WTC11 (cell line): ENCODE measurements at regions not wholly inside any gene's neighbourhood (a gene's known extent, or its start where the extent isn't known, plus 50 kb on each side); places are given as distances from the start of the nearest gene placed in this dataset.

ENCODE experiments used
- ATAC-seq: fragments of 200-7000 bp; cut with Tn5 transposase; 2 replicates; pipeline ENCODE4 v1.10.0; 2021; ENCODE audit warnings: mild to moderate bottlenecking, moderate library complexity
- CTCF ChIA-PET: fragments of 300-600 bp; sonication (Branson Sonifier 250); formaldehyde crosslinking; loops from one replicate; lab custom pipeline; 2021; ENCODE audit warnings: antibody characterized with exemption; lab: Charles Lee
- POLR2A ChIA-PET: fragments of 350-600 bp; sonication (Branson Sonifier 250); formaldehyde crosslinking; loops from one replicate; lab custom pipeline; 2021; ENCODE audit warnings: antibody characterized with exemption; lab: Charles Lee
- DNase-seq: peaks from one replicate; pipeline ENCODE4 v3.0.0; 2021; ENCODE audit warnings: low spot score
- H3K27ac Mint-ChIP-seq: 2 replicates; pipeline ENCODE4 v1.8.0; 2021; ENCODE audit warnings: mixed read lengths
- H3K27me3 Mint-ChIP-seq: 2 replicates; pipeline ENCODE4 v1.8.0; 2021; ENCODE audit warnings: low read depth, mild to moderate bottlenecking, moderate library complexity, mixed read lengths
- H3K36me3 Mint-ChIP-seq: 2 replicates; pipeline ENCODE4 v1.8.0; 2021; ENCODE audit warnings: mixed read lengths
- H3K4me1 Mint-ChIP-seq: 2 replicates; pipeline ENCODE4 v1.8.0; 2022; ENCODE audit warnings: mixed read lengths
- H3K4me3 Mint-ChIP-seq: 2 replicates; pipeline ENCODE4 v1.8.0; 2021; ENCODE audit warnings: mild to moderate bottlenecking, moderate library complexity, mixed read lengths
- H3K9me3 Mint-ChIP-seq: 2 replicates; pipeline ENCODE4 v1.8.0; 2021; ENCODE audit warnings: mixed read lengths
- ERG ChIP-seq: fragments of 250-450 bp; sonication (Bioruptor Pico); IDR thresholded peaks from 2 replicates; pipeline ENCODE4 v1.8.0; 2021; ENCODE audit warnings: mild to moderate bottlenecking
- ESRRA ChIP-seq: sonication (generic); formaldehyde crosslinking; IDR thresholded peaks from 2 replicates; pipeline ENCODE4 v1.8.1; 2022; ENCODE audit warnings: mild to moderate bottlenecking, missing genetic modification reagents, borderline replicate concordance
- FOXJ3 ChIP-seq: sonication (generic); formaldehyde crosslinking; IDR thresholded peaks from 2 replicates; pipeline ENCODE4 v1.9.0; 2021; ENCODE audit warnings: missing genetic modification reagents, mild to moderate bottlenecking, borderline replicate concordance
- GABPB1 ChIP-seq: sonication (generic); formaldehyde crosslinking; IDR thresholded peaks from 2 replicates; pipeline ENCODE4 v1.8.1; 2023; ENCODE audit warnings: mild to moderate bottlenecking, missing genetic modification reagents
- HMGA2 ChIP-seq: fragments of 250-450 bp; sonication (Bioruptor Pico); IDR thresholded peaks from 2 replicates; pipeline ENCODE4 v1.4.0; 2021; ENCODE audit warnings: mild to moderate bottlenecking, moderate library complexity
- NFE2L1 ChIP-seq: sonication (generic); formaldehyde crosslinking; IDR thresholded peaks from 2 replicates; pipeline ENCODE4 v1.8.1; 2023; ENCODE audit warnings: missing genetic modification reagents
- RORB ChIP-seq: fragments of 250-450 bp; sonication (Bioruptor Pico); IDR thresholded peaks from 2 replicates; pipeline ENCODE4 v1.9.0; 2021; ENCODE audit warnings: mild to moderate bottlenecking
- TCF7 ChIP-seq: sonication (generic); formaldehyde crosslinking; IDR thresholded peaks from 2 replicates; pipeline ENCODE4 v1.8.0; 2022; ENCODE audit warnings: mild to moderate bottlenecking, low read depth, missing genetic modification reagents, moderate library complexity
- TEAD4 ChIP-seq: sonication (generic); formaldehyde crosslinking; IDR thresholded peaks from 2 replicates; pipeline ENCODE4 v1.8.0; 2022; ENCODE audit warnings: mild to moderate bottlenecking, missing genetic modification reagents
- TP53 ChIP-seq: sonication (generic); formaldehyde crosslinking; IDR thresholded peaks from 2 replicates; pipeline ENCODE4 v1.8.1; 2023; ENCODE audit warnings: mild to moderate bottlenecking, missing genetic modification reagents
- ZBTB21 ChIP-seq: sonication (generic); formaldehyde crosslinking; IDR thresholded peaks from 2 replicates; pipeline ENCODE4 v1.8.1; 2023; ENCODE audit warnings: mild to moderate bottlenecking, missing genetic modification reagents, borderline replicate concordance
- ZNF232 ChIP-seq: sonication (generic); formaldehyde crosslinking; IDR thresholded peaks from 2 replicates; pipeline ENCODE4 v1.8.0; 2022; ENCODE audit warnings: mild to moderate bottlenecking, missing genetic modification reagents
- ZNF281 ChIP-seq: sonication (generic); formaldehyde crosslinking; IDR thresholded peaks from 2 replicates; pipeline ENCODE4 v1.8.0; 2023; ENCODE audit warnings: mild to moderate bottlenecking, missing genetic modification reagents
- ZNF423 ChIP-seq: fragments of 250-450 bp; sonication (Bioruptor Pico); IDR thresholded peaks from 2 replicates; pipeline ENCODE4 v2.1.2; 2022; ENCODE audit warnings: mild to moderate bottlenecking, moderate library complexity
- ZNF425 ChIP-seq: fragments of 250-450 bp; sonication (Bioruptor Pico); conservative IDR thresholded peaks from 2 replicates; pipeline ENCODE4 v1.9.0; 2021; ENCODE audit warnings: mild to moderate bottlenecking
- TF ChIP-seq, protein P1 (sequence below): sonication (generic); formaldehyde crosslinking; IDR thresholded peaks from 2 replicates; pipeline ENCODE4 v1.8.0; 2023; ENCODE audit warnings: missing genetic modification reagents
- TF ChIP-seq, protein P2 (sequence below): sonication (generic); formaldehyde crosslinking; IDR thresholded peaks from 2 replicates; pipeline ENCODE4 v1.8.1; 2022; ENCODE audit warnings: mild to moderate bottlenecking, moderate library complexity, missing genetic modification reagents
- TF ChIP-seq, protein P3 (sequence below): sonication (generic); formaldehyde crosslinking; IDR thresholded peaks from 2 replicates; pipeline ENCODE4 v1.8.1; 2022; ENCODE audit warnings: mild to moderate bottlenecking, missing genetic modification reagents, moderate library complexity, borderline replicate concordance
- TF ChIP-seq, protein P4 (sequence below): sonication (generic); formaldehyde crosslinking; IDR thresholded peaks from 2 replicates; pipeline ENCODE4 v1.8.1; 2023; ENCODE audit warnings: mild to moderate bottlenecking, missing genetic modification reagents
- TF ChIP-seq, protein P5 (sequence below): fragments of 250-450 bp; sonication (Bioruptor Pico); IDR thresholded peaks from 2 replicates; pipeline ENCODE4 v1.9.0; 2021; ENCODE audit warnings: mild to moderate bottlenecking
- TF ChIP-seq, protein P6 (sequence below): sonication (generic); formaldehyde crosslinking; IDR thresholded peaks from 2 replicates; pipeline ENCODE4 v1.8.0; 2022; ENCODE audit warnings: mild to moderate bottlenecking, missing genetic modification reagents

GRCh38 chr12:90896164-90896563 is 58.8 kb downstream of the CCER1 start:
- ATAC-seq (no peak), DNase-seq (no peak)
- no peaks in the 10 kb centered on the region for H3K4me1 Mint-ChIP-seq
- H3K27me3 Mint-ChIP-seq: no peaks in the 10 kb centered on the region
- no peak overlapping the region for H3K4me3 Mint-ChIP-seq
- H3K27ac Mint-ChIP-seq: no peak overlapping the region
- no peaks in the 10 kb centered on the region for H3K9me3 Mint-ChIP-seq
- ChIA-PET CTCF (no interaction called here), POLR2A (no interaction called here)
- no peaks in the 10 kb centered on the region for H3K36me3 Mint-ChIP-seq
- TF ChIP-seq, protein P1, sequence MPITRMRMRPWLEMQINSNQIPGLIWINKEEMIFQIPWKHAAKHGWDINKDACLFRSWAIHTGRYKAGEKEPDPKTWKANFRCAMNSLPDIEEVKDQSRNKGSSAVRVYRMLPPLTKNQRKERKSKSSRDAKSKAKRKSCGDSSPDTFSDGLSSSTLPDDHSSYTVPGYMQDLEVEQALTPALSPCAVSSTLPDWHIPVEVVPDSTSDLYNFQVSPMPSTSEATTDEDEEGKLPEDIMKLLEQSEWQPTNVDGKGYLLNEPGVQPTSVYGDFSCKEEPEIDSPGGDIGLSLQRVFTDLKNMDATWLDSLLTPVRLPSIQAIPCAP: no peak
- TF ChIP-seq ZNF423 (no peak), ZBTB21 (no peak), ZNF232 (CRISPR knock-in tag) (no peak), ZNF281 (CRISPR knock-in tag) (no peak), ERG (CRISPR knock-in tag) (no peak), TEAD4 (CRISPR knock-in tag) (no peak), ZNF425 (CRISPR knock-in tag) (no peak), GABPB1 (no peak), FOXJ3 (CRISPR knock-in tag) (no peak), NFE2L1 (CRISPR knock-in tag) (no peak), ESRRA (CRISPR knock-in tag) (no peak)
- TF ChIP-seq, protein P2, sequence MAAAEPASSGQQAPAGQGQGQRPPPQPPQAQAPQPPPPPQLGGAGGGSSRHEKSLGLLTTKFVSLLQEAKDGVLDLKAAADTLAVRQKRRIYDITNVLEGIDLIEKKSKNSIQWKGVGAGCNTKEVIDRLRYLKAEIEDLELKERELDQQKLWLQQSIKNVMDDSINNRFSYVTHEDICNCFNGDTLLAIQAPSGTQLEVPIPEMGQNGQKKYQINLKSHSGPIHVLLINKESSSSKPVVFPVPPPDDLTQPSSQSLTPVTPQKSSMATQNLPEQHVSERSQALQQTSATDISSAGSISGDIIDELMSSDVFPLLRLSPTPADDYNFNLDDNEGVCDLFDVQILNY: no peak
- TF ChIP-seq, all 79 proteins: peak for 0

DNA sequence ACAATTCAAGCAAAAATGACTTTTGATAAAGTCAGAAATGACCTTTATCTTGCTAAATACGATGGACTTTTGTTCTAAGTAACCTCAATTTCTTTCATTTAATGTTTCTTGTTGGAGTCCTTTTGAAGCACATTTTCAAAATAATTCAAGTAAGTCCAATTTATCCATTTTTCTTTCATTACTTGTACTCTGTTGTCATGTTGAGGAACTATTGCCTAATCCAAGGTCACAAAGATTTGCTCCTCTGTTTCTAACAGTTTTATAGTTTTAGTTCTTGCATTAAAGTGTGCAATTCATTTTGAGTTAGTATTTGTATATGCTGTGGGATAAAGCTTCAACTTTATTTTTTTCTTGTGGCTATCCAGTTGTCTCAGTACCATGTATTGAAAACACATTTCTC is 66.7 kb downstream of the CCER1 start:
- Mint-ChIP-seq H3K4me3 (no peak overlapping the region), H3K9me3 (no peaks in the 10 kb centered on the region), H3K36me3 (no peaks in the 10 kb centered on the region), H3K27ac (no peak overlapping the region), H3K4me1 (no peaks in the 10 kb centered on the region), H3K27me3 (no peaks in the 10 kb centered on the region)
- ChIA-PET CTCF (no interaction called here), POLR2A (no interaction called here)
- ATAC-seq (no peak), DNase-seq (no peak)
- TF ChIP-seq, protein P3, sequence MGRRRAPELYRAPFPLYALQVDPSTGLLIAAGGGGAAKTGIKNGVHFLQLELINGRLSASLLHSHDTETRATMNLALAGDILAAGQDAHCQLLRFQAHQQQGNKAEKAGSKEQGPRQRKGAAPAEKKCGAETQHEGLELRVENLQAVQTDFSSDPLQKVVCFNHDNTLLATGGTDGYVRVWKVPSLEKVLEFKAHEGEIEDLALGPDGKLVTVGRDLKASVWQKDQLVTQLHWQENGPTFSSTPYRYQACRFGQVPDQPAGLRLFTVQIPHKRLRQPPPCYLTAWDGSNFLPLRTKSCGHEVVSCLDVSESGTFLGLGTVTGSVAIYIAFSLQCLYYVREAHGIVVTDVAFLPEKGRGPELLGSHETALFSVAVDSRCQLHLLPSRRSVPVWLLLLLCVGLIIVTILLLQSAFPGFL: no peak
- TF ChIP-seq, protein P4, sequence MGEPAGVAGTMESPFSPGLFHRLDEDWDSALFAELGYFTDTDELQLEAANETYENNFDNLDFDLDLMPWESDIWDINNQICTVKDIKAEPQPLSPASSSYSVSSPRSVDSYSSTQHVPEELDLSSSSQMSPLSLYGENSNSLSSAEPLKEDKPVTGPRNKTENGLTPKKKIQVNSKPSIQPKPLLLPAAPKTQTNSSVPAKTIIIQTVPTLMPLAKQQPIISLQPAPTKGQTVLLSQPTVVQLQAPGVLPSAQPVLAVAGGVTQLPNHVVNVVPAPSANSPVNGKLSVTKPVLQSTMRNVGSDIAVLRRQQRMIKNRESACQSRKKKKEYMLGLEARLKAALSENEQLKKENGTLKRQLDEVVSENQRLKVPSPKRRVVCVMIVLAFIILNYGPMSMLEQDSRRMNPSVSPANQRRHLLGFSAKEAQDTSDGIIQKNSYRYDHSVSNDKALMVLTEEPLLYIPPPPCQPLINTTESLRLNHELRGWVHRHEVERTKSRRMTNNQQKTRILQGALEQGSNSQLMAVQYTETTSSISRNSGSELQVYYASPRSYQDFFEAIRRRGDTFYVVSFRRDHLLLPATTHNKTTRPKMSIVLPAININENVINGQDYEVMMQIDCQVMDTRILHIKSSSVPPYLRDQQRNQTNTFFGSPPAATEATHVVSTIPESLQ (CRISPR knock-in tag): no peak
- TF ChIP-seq RORB (no peak), TP53 (no peak), FOXJ3 (CRISPR knock-in tag) (no peak), TCF7 (CRISPR knock-in tag) (no peak), HMGA2 (CRISPR knock-in tag) (no peak)
- TF ChIP-seq, protein P2: no peak
- TF ChIP-seq, protein P5, sequence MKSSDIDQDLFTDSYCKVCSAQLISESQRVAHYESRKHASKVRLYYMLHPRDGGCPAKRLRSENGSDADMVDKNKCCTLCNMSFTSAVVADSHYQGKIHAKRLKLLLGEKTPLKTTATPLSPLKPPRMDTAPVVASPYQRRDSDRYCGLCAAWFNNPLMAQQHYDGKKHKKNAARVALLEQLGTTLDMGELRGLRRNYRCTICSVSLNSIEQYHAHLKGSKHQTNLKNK (CRISPR knock-in tag): no peak
- TF ChIP-seq, protein P6, sequence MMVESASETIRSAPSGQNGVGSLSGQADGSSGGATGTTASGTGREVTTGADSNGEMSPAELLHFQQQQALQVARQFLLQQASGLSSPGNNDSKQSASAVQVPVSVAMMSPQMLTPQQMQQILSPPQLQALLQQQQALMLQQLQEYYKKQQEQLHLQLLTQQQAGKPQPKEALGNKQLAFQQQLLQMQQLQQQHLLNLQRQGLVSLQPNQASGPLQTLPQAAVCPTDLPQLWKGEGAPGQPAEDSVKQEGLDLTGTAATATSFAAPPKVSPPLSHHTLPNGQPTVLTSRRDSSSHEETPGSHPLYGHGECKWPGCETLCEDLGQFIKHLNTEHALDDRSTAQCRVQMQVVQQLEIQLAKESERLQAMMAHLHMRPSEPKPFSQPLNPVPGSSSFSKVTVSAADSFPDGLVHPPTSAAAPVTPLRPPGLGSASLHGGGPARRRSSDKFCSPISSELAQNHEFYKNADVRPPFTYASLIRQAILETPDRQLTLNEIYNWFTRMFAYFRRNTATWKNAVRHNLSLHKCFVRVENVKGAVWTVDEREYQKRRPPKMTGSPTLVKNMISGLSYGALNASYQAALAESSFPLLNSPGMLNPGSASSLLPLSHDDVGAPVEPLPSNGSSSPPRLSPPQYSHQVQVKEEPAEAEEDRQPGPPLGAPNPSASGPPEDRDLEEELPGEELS (CRISPR knock-in tag): no peak
- TF ChIP-seq, all 79 proteins: peak for 0
